Esophagus mucosa (tissue), 1 donor: ENCODE measurements at regions not wholly inside any gene's neighbourhood (a gene's known extent, or its start where the extent isn't known, plus 50 kb on each side); places are given as distances from the start of the nearest gene placed in this dataset.
"Not testable (repeated sequence)": the region's sequence is repeated elsewhere in the genome, so short reads cannot be mapped to it uniquely, and the experiment has no call there.

ENCODE experiments used
- ATAC-seq: fragments of 200-7000 bp; cut with Tn5 transposase; one replicate; pipeline ENCODE4 v1.9.1; 2020
- donor health status: DM: yes; HTN: yes; CAD: no.

DNA sequence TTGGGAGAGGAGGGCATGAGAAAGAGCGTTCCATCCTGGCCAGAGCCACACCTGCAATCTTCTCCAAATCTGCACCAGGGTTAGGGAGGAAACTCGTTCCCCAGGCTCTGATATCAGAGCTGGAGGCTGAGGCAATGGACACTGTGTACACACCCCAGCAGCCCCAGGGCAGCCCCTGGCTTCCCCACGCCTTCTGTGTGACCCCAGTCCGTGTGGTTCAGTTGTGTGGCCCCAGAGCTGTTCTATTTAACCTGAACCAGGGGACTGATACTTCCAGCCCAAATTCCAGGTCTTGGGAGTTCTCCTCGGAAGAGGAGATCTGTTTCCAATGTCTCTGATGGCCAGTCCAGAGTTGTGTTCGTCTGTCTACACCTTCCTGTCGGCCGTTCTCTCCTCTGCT lies 242.6 kb upstream of the EXOC2 start:
- ATAC-seq, result no peak

GRCh38 chr6:934686-935085 lies 241.7 kb upstream of the EXOC2 start:
- no peak for ATAC-seq

- ATAC-seq, result not testable (repeated sequence)
Observed at GRCh38 chr6:931919-932318, 239.0 kb upstream of the EXOC2 start.

- no peak for ATAC-seq
Observed at GRCh38 chr6:927157-927556, 234.2 kb upstream of the EXOC2 start.

DNA sequence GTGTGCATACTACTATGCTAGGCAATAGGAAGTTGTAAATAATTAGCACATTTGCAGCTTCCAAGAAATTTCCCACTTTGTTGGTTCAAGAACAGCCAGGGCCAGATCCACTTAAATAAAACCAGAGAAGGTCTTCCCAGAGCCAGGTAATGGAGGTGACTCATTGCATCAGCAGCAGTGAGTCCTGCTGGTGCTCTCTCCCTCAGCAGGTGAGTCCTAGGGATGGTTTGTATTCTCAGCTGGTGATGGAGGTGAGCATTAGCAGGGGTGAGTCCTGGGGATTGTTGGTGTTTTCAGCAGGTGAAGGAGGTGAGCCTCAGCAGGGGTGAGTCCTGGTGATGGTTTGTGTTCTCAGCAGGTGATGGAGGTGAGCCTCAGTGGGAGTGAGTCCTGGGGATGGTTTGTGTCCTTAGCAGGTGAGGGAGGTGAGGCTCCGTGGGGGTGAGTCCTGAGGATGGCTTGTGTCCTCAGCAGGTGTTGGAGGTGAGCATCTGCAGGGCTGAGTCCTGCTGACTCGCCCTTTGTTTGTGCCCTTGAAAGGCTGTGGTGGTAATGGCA lies 232.8 kb upstream of the EXOC2 start:
- peak; percentile 38 for ATAC-seq

GRCh38 chr6:924661-925060 lies 231.7 kb upstream of the EXOC2 start:
- ATAC-seq, result no peak

GRCh38 chr6:921400-921799 lies 228.5 kb upstream of the EXOC2 start:
- no peak for ATAC-seq

DNA sequence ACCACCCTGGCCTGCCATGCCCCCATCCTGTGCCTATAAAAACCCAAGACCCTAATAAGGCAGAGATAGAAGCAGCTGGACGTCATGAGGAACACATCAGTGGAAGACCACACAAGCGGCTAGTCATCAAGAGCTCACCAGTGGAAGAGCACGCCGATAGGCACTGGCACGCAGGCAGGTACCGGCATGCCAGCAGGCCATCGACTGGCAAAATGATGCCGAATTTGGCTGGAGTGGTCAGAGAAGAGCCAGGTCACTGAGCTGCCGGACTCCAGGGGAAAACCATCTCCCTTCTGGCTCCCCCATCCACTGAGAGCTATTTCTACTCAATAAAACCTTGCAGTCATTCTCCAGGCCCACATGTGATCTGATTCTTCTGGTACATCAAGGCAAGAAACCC lies 227.6 kb upstream of the EXOC2 start:
- no peak for ATAC-seq

GRCh38 chr6:919500-919899 lies 226.6 kb upstream of the EXOC2 start:
- no peak for ATAC-seq

- no peak for ATAC-seq
Observed at GRCh38 chr6:917939-918338, 225.0 kb upstream of the EXOC2 start.

DNA sequence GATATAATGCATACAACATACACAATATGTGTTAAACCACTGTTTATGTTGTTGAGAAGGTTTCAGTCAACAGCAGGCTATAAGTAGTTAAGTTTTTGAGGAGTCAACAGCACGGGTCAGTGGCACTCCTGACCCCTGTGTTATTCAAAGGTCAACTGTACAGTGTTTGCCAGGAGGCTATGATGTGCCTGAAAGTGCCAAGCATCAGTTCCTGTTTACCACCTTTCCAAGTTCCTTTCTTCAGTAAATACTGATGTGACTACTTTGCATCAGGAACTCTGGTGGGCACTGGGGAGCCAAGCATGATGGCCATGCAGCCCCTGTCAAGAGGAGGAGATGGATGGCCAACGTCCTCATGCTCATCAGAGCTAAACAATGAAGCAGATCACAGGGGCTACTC lies 224.4 kb upstream of the EXOC2 start:
- no peak for ATAC-seq

DNA sequence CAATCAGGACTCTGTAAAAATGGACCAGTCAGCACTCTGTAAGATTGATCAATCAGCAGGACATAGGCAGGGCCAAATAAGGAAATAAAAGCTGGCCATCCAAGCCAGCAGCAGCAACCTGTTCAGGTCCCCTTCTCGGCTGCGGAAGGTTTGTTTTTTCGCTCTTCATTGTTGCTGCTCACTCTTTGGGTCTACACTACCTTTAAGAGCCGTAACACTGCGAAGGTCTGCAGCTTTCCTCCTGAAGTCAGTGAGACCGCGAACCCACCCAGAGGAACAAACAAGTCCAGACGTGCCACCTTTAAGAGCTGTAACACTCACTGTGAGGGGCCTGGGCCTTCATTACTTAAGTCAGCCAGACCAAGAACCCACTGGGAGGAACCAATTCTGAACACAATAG lies 223.2 kb upstream of the EXOC2 start:
- ATAC-seq, result no peak

- ATAC-seq, result peak; percentile 73
Observed at GRCh38 chr6:912871-913835, 220.2 kb upstream of the EXOC2 start.

DNA sequence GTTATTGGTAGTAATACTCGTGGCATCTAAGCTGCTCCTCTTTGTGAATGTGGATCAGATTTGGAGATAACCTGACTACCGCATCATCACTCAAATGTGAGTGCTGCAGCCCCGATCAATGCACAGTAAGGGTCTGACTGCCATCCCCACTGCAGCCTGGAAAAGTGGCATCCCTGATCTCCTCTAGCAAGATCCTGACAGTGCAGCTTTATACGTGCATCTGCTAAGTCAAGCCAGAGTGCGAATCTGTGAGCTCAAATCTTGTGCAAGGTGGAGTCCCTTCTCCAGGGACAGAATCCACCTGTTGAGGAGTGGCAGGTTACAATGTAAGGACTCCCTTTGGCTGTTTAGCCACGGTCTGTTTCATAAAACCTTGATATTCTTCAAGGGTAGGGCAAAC lies 215.0 kb upstream of the EXOC2 start:
- ATAC-seq, result no peak

GRCh38 chr6:906920-907319 lies 214.0 kb upstream of the EXOC2 start:
- ATAC-seq, result no peak

GRCh38 chr6:905556-905955 lies 212.6 kb upstream of the EXOC2 start:
- no peak for ATAC-seq

DNA sequence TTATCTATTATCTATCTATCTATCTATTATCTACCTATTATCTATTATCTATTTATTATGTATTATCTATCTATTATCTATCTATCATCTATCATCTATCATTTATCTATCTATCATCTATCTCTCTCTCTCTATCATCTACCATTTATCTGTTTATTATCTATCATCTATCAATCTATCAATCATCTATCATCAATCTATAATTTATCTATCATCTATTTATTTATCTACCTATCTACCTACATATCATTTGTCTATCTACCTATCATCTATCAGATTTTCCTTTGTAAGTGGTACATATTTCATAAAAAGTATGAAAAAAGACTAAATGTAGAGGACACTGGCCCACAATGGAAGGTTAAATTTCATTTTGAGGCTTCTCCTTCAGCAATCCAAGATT lies 212.1 kb upstream of the EXOC2 start:
- no peak for ATAC-seq

DNA sequence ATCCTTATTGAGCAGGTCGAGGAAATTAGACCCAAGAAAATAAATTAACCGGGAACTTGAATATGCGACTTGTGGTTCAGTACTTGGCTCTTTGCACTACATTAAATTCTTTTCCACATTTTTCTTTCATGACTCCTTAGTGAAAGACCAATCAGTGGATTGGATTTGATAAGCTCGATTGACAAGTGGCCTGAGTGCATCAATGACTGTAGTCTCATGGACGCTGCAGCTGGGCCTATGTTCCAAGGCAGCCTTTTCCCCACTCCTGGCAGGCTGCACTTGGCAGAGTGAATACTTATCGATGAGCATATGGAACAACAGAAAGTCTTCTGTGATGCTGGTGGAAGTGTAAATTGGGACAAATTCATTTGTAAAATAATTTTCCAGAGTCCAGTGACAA lies 210.8 kb upstream of the EXOC2 start:
- ATAC-seq, result no peak

DNA sequence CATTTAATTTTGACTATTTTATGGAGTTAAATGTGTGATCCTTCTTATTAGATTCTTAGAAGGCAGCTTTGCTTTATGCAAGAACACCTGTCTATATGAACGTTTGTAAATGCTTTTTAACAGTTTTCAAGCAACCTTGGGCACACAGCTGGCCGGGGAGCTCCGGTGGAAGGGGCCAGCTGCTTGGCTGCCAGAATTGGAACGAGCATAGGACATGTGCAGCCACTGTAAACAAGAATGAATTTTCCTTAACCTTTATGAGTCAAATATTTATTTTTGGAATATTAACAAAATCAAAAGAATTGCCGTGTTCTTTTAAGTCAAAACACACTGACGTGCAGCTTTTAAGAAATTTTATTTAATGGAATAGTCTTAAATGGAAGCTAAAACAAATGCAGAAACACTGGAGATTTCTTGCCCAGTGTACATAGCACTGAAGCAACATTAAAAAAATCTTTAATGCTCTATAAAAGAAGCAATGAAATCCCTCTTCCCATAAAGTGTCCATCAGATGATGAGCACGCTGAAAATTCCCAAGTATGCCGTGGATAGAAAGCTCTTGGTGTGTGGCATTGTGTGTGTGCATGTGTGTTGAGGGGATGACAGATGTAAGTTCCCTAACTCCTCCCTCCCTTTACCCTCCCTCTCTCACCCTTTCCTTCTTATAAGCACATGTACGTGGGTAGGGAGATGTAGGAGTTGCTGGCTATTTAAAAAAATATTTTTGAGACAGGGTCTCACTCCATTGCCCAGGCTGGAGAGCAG lies 208.9 kb upstream of the EXOC2 start:
- no peak for ATAC-seq

DNA sequence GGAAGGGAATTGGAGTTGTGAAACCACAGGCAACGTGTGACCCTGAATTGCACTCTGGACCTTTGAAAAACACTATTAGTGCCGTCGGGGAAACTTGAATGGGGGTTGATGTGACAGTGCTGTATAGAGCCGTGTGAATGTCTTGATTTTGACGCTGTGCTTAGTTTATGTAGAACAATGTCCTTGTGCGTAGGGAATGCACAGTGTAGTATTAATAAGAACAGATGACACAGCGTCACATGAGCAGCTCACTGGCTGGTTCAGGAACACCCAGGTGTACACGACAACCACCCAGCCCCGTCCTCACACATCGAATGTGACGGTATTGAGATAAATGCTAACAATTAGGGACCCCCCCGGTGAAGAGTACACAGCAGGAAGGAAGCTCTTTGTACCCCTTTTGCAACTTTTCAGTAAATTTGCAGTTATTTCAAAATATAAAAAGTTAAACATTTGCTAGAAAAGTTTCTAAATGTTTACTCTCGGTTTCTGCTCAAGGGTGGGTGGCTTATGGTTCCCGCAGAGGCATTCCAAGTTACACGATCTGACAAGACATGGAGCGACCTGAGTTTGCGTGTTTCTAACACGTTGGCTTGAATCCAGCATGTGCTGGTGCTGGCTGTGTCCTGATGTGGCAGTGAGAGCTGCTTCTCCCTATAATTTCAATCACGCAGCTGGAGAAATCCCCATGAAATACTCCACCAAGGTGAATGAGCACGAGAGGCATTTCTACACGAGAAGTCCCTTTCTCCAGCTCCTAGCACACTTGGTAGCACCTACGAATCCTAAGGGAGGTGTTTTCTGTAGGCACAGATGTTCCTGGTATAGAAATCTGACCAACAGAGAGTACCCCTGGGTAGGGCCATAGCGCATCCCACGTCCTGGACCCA lies 208.0 kb upstream of the EXOC2 start:
- ATAC-seq, result no peak

GRCh38 chr6:897528-898207 lies 204.7 kb upstream of the EXOC2 start:
- no peak for ATAC-seq

- no peak for ATAC-seq
Observed at GRCh38 chr6:894274-894673, 201.3 kb upstream of the EXOC2 start.
